NCI-H82 treated with DMSO at 0.1 percent for 48 hours (cell line): ENCODE measurements at regions not wholly inside any gene's neighbourhood (a gene's known extent, or its start where the extent isn't known, plus 50 kb on each side); places are given as distances from the start of the nearest gene placed in this dataset.
"Not testable (repeated sequence)": the region's sequence is repeated elsewhere in the genome, so short reads cannot be mapped to it uniquely, and the experiment has no call there.

Experiments
- DNase-seq: peaks from one replicate; lab custom pipeline; 2025; ENCODE audit not compliant: unreplicated experiment; lab: John Stamatoyannopoulos, UW

DNA sequence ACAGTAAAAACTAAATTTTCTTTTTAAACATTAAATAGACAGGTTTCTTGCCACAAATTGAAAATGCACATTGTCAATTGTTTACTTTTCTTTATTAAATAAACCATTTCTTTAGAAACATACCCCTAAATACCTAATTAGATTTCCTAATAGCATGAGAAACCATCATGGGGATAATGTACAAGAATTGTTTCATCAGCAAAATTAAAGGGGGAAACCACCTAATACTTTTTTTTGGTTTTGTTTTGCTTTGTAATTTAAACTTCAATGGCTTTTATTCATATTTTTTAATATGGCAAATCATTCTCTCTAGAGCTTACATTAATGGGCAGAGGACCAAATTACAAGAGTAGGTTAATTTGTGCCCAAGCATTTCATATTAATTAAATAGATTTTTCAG is 987.9 kb downstream of the EPHA7 start:
- no peak for DNase-seq

DNA sequence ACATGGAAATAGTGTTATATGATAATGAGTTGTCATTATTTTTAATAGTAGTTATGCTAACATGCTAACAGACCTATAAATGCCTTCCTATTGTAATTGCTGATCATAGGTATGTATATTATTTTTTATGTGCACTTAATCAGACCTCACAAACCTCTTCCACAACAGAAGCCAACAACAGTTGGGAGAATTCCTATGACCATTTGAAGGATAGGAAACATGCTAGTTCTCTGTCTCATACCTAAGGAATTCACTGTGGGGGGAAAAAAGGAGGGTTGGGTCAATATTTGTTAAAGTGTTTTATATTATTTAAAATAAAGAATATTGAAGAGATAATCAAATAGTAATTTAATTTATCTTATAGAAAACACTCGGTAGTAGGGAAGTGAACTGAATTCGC is 990.9 kb downstream of the EPHA7 start:
- DNase-seq, result no peak

DNA sequence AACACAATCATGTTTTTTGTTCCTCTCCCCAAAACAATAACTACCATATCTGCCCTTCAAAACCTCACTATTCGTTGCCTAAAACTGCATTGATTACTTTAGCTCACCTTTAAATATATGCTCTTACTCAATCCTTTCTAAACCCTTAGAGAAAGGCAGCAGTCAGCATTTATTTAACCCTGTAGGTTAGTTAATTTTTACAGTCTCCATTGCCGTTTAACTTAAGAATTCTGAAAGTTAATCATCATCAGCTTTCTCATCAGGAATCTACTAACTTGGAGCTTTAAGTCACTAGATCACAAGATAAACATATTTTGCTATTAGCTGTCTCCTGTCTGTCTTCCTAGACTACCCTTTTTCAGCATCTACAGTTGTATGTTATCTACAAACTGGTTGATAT is 991.9 kb downstream of the EPHA7 start:
- DNase-seq, result no peak

DNA sequence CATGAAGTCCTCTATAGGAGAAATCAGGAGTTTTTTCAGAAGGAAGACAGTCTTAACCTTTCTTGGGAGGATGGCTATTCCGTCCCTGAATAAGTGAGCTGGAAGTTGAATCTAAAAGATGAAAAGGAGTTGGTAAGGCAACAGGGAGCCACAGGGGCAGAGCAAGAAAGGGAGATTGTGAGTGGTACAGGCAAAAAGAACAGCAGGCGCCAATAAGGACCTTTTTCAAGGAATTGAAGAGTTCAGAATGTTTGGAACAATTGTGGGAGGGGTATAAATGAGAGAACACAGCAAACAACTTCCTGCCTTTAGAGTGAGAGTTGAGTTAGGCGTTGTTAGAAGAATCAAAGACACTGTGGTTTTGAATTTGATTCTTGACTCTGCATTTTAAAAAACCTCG is 1003.7 kb downstream of the EPHA7 start:
- DNase-seq, result no peak

DNA sequence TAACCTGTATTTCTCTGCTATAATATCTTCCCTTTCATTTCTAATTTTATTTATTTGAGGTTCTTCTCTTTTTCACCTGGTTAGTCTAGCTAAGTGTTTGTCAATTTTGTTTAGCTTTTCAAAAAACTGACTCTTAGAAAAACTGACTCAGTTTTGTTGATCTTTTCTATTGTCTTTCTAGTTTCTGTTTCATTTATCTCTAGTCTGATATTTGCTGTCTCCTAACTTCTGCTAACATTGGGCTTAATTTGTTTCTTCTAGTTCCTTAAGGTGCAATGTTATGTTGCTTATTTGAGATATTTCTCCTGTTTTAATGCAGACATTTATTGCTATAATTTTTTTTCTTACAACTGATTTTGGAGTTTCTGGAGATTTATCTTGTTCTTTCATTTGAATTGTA is 1011.0 kb downstream of the EPHA7 start:
- no peak for DNase-seq

DNA sequence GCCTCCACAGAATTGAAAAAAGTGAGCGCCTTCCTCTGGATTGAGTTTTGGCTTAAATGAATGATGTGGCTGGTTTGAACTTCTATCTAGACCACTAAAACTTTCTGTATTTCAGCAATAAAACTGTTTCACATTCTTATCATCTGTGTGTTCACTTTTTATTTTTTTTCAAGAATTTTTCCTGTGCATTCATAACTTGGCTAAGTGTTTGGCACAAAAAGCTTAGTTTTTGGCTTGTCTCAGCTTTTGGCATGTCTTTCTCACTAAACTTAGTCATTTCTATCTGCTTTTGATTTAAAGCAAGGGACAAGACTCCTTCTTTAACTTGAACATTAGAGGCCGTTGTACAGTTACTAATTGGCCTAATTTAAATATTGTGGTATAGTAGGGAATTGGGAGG is 1015.1 kb downstream of the EPHA7 start:
- no peak for DNase-seq

DNA sequence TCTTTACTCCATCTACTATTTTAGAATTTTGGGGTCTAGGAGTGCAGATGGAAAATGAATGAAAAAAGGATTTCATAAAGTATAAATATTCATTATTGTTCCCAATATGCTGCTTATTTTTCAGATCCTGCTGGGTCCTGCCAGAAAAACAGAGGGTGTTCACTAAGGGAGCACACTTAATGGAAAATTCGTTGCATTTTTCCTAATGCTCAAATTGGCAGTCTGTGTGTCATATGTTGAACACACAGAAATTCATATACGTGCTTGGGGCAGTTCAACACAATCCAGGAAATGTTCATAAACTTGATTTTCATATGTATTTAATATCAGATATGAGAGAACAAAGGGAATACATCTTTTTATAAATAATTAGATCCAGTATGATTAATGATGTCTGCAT is 1019.4 kb downstream of the EPHA7 start:
- DNase-seq, result no peak

DNA sequence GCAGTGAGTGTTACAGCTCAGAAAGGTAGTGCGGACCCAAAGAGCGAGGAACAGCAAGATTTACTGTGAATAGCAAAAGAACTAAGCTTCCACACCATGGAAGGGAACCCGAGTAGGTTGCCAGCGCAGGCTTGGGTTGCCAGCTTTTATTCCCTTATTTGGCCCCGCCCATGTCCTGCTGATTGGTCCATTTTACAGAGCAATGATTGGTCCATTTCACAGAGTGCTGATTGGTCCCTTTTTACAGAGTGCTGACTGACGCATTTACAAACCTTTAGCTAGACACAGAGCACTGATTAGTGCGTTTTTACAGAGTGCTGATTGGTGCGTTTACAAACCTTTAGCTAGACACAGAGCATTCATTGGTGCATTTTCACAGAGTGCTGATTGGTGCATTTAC is 1030.7 kb downstream of the EPHA7 start:
- DNase-seq, result not testable (repeated sequence)

DNA sequence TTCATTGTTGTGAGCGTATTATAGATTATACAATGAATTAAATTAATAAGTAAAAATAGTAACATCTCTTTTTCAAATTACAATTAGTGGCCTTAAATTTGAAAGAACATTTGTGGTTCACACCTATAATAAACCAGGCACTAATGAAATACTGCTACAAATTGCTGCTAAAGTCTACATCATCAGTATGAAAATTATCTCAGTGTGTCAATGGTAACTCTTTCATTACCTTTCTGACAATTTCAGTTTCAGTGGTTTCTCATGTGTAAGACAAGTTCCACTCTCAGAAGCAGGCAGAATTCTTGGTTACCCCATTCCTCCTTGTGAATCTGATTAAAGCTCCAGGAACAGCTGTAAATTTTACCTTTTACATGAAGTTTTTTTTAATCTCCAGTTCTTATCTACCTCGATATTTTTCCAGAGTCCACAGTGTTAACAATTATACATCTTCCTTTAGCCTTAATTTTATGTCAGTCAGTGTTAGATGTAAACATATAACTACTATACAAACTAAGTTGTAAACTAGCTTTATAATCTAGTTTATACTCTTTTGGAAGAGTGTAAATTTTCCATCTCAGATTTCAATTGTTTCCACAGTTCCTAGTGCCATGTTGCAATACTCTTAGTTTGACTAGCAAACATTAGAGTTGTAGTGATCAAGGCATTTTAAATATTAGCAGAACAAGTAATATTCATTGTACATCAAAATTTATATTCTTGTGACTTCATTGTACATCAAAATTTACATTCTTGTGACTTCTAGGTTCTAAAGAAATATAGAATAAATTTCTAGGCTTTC is 1038.4 kb downstream of the EPHA7 start:
- DNase-seq, result no peak

DNA sequence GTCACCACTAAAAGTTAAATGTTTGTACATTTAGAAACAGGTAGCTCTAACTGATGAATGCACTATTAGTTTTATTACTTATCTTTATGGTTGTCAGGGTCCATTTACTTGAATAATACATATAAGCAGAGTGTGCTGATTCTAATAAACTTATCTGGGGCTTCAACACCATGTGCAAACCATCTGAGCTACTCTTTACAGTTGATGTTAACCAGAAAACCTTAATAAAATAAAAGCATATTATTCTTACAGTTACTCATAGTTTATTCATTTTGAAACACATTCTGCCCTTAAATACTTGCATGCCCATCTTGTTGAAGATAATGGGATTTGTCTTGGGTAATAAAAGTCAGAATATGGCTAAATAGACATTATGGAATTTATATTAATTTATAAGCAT is 1042.2 kb downstream of the EPHA7 start:
- no peak for DNase-seq

DNA sequence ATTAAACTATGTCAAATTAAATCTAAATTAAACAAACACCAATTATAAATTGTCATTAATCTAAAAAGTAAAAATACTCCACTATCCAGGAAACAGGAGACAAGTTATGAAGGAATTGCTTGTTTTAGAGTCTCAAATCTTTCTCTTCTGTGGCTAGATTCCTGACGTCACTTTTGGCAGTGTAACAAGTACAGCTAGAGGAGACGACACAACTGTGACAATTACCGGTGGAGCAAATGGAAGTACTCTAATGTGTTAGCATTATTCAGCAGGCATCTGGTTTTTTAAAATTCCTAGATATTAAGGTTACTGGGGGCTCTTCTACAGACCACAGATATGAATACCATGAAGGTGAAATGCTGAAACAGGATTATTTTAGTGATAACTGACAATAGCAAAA is 1042.7 kb downstream of the EPHA7 start:
- DNase-seq, result no peak

DNA sequence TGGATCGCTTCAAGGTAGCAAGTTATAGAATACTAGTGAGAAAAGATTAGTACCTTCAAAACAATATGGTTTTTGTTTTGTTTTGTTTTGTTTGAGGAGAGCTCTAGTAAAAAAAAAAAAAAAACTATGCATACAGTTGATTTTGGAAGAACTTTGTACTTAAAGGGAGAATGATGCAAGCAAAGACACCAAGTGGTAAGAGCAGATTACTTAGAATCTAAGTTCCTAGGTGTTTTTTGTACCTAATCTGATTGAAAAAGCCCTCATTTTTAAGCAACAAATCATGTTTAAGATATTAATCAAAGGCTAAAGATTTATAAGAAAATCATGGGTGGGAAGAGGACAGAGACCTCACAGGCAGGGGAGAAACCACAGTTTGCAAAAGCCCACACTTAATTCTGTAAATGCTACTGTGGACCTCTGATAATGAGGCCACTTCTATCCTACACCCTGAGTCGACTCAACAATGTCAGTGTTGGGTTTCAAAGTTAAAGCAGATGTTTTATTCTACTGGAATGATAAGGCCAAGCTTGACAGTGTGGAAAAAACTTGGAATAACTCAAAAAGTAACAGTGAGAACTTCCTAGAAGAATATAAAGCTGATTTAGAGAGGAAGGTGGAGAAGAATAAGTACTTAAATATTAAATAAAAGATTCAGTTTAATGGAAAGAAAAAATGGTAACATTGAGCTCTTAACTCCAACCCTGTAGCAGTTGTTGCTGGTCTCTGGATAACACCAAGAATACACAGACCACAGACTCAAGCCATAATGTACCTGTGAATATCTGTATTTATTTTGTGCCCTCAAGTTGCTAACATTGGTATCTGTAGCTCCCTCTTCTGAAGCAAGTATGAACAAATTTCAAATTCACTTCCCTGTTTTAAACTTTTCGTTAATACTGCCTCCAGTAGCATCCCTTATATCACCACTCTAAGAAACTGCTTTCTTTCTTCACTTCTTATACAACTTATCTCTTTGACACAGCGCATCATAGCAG is 1047.8 kb downstream of the EPHA7 start:
- DNase-seq, result no peak

DNA sequence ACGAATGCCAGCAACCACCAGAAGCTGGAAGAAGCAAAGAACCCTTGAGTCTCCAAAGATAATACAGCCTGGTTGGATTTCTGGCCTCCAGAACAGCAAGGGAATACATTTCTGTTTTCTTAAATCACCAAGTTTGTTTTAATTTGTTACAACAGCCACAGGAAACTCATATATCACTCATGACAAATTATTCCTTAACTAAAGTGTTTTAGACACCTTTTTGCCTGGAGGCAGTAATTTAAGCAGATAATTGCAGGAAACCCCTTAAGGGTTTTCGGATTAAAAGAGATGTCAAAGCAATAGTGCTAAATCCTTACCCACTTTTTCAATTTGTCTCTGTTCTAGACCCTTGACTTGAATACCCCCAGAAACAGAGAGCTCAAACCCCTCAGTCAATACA is 1050.0 kb downstream of the EPHA7 start:
- DNase-seq, result no peak

DNA sequence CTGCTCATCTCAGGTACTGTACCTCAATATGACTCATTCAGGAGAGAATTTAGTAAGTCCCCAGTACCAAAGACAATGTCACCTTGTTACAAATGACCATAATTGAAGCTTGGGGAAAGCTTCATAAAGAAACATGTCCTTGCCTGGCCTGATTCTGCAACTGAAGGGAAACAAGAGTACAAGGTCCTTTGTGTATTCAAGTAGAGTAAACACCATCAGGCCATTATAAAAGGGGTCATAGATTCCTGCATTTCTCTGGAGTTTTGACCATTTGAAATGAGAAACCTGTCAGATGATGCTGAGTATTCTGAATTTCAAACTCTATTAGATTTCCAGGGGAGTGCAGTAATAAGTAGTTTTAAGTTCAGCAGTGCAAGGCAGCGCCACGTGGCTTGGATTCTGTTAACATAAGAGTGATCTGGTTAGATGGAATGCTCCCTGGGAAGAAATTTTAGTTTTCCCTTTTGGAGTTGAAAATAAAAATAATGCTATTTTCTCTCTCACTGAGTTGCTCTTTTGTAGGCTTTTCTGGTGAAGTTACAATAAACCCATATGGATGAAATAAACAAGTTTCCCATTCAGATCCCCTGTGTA is 1054.3 kb downstream of the EPHA7 start:
- DNase-seq, result no peak

DNA sequence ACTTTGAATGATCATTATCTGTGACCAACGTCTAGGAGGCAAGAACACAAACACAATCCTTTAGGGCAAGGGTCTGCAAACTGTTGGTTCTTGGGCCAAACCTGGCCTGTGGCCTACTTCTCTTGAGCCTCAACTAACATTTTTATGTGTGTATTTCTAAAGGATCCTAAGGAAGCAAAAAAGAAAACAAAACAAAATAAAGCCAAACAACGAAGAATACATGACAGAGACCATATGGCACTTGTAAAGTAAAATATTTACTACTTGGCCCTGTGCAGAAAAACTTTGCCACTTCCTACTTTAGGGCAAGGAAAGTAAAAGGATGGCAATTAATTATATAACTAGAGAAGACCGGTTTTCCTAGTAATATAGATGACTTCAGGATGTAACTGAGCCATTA is 1056.2 kb downstream of the EPHA7 start:
- no peak for DNase-seq

DNA sequence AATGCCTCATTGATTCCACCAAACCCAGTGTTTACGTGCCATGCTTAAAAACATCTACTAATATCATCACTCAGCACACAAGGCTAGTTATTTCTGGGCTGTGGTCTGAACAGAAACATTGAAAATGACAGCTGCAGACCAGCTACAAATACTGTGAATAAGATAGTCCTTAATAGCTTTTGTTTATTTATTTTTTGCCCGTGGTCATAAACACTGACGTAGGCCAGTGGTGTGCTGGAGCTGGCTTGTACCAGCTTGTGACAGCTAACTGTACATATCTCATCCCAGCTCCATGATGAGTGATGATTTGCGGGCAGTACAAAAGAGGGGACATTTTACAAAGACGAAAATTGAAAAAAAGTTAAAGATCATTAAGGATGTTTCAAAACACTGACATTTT is 1057.0 kb downstream of the EPHA7 start:
- no peak for DNase-seq

DNA sequence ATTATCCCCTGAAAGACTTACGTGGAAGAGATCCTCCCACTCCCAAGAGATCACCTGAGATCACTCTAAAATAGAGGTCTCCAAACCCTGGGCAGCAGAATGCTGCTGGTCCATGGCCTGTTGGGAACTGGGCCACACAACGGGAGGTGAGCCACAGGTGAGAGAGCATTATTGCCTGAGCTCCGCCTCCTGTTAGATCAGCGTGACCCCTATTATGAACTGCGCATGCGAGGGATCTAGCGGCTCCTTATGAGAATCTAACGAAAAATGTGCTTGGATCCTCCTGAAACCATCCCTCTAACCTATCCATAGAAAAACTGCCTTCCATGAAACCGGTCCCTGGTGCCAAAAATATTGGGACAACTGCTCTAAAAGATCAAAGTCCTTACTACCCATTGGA is 1057.4 kb downstream of the EPHA7 start:
- no peak for DNase-seq

DNA sequence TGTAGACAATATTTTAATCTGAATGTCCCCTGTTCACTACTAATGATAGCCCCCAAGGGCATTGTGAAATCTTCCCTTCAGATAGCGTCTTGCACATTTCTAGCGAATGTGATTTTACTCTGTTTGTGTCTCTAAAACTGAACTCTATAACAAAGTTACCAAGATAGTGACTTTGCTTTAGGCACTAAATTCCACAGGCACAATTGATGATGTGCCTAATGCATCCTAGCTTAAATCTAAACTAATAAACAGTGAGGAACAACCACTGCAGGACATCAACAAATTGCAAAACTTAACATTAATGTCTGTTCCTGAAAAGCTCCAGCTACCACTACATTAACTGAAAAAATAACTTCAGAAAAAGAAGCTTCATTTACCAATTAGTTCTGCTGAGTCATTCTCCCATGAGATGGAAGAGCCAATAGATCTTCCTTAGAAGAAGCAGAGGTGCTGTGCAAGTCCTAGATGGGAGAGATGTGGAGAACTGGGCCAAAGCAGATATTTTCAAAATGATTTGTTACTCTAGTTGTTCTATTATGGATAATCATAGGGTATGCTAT is 1065.0 kb downstream of the EPHA7 start:
- DNase-seq, result no peak

DNA sequence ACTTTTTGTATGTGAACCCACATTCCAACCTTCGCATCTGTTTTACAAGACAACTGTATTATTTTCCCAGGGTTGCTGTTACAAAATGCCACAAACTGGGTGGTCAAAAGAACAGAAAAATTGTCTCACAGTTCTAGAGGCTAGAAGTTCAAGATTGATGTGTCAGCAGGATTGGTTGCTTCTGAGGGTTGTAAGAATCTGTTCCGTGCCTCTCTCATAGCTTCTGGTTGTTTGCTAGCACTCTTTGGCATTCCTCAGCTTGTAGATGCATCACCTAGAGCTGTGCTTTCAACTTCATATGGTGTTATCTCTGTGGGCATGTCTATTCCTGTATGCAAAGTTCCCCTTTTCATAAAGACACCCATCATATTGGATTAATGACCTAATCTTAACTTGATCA is 1067.2 kb downstream of the EPHA7 start:
- no peak for DNase-seq

DNA sequence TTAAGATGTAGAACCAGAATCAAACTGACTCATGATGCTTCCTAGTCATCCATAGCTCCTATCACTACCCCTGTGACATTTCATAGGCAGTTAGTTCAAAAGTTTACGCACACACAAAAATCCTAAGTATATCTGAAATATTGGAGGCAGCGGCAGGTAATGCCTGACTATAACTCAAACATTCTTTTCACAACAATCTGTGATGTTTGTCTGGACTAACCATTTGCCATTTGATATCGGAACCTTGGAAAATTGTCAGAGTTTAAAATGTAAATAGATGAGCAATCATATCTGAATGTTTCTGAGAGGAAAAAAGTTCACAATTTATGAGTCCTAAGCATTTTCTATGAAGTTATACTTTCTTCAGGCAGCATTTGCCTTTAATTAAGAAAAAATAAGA is 1078.2 kb downstream of the EPHA7 start:
- no peak for DNase-seq

DNA sequence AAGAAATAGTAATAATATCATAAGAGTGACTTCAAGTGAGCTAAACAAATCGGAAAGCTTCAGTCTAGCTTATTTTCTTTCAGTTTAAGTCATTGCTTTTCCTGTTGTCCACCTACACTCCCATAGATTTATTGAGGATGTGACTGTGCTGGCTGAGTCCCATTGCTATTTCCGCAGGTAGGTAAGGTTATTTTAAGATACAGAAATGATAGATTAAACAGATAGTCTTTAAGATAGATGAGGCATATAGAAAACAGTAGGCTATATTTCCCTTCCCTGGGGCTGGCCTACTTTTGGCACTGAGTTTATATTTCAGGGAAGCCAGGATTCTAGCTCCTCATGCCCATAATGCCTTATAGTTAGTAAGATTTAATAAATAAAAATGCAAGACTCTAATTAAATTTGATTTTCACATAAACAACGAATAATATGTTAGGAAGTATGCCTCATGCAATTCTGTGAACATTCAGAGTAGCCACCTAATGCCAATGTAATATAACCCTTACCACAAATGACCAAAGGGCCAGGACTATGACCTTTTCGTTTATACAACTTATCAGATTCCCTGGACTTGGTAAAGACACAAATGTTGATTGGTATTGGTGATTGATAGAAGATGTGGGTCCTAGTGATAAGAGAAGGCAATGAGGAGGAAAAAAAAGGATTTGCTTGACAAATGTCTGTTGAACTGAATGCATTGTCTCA is 1079.3 kb downstream of the EPHA7 start:
- DNase-seq, result no peak
